SK-N-MC (cell line): ENCODE measurements at regions not wholly inside any gene's neighbourhood (a gene's known extent, or its start where the extent isn't known, plus 50 kb on each side); places are given as distances from the start of the nearest gene placed in this dataset.

ENCODE experiments used
- DNase-seq: peaks from one replicate; pipeline ENCODE4 v3.0.0-alpha.2; 2011; ENCODE audit warnings: low read depth, low spot score
- H3K27ac ChIP-seq: fragments of 200-600 bp; sonication (generic); 2 replicates; pipeline ENCODE4 v1.5.1; 2016; ENCODE audit warnings: mixed run types
- H3K36me3 ChIP-seq: fragments of 200-600 bp; sonication (generic); 2 replicates; pipeline ENCODE4 v1.6.1; 2017; ENCODE audit warnings: antibody characterized with exemption, low read length, mixed read lengths; ENCODE audit not compliant: insufficient read depth
- H3K4me3 ChIP-seq: fragments of 200-600 bp; sonication (generic); 2 replicates; pipeline ENCODE4 v1.5.1; 2016
- H3K9ac ChIP-seq: fragments of 200-600 bp; sonication (generic); 2 replicates; pipeline ENCODE4 v1.8.0; 2017; ENCODE audit warnings: mixed run types, mixed read lengths; ENCODE audit not compliant: insufficient read length
- H3K9me3 ChIP-seq: fragments of 200-600 bp; sonication (generic); 2 replicates; pipeline ENCODE4 v1.6.1; 2017; ENCODE audit warnings: low read depth, mild to moderate bottlenecking, antibody characterized with exemption, low read length, moderate library complexity, mixed read lengths
- EZH2 ChIP-seq: fragments of 200-600 bp; sonication (generic); IDR thresholded peaks from one replicate; pipeline ENCODE4 v1.6.1; 2017; ENCODE audit warnings: antibody characterized with exemption
- FOXP2 ChIP-seq: optimal IDR thresholded peaks from 2 replicates; pipeline ENCODE3; 2011; ENCODE audit warnings: mild to moderate bottlenecking, moderate library complexity; ENCODE audit not compliant: insufficient read depth; ENCODE audit errors: extremely low read length, control extremely low read depth
- POLR2AphosphoS5 ChIP-seq: IDR thresholded peaks from 2 replicates; pipeline ENCODE4 v1.6.1; 2012; ENCODE audit warnings: mild to moderate bottlenecking, low read depth, low read length, borderline replicate concordance

GRCh38 chr1:65066419-65066765 lies 81.6 kb upstream of the AK4 start:
- H3K27ac ChIP-seq = peak overlapping the region; percentile 81
- no peaks in the 10 kb centered on the region; the same call in 1 of the 2 replicates for H3K36me3 ChIP-seq
- peak overlapping the region; percentile 81 for H3K9ac ChIP-seq
- no peak for DNase-seq
- no peaks in the 10 kb centered on the region for H3K9me3 ChIP-seq
- peak overlapping the region; percentile 89 for H3K4me3 ChIP-seq
- no peak for TF ChIP-seq EZH2
- TF ChIP-seq FOXP2 = no peak
- TF ChIP-seq POLR2AphosphoS5 = no peak

- Histone ChIP-seq H3K4me3 (peak overlapping the region; percentile 89), H3K9me3 (no peaks in the 10 kb centered on the region), H3K27ac (peak overlapping the region; percentile 81), H3K36me3 (no peaks in the 10 kb centered on the region; the same call in 1 of the 2 replicates), H3K9ac (peak overlapping the region; percentile 81)
- TF ChIP-seq FOXP2 (peak; percentile 93), POLR2AphosphoS5 (peak; percentile 33; the same call in 1 of the 2 replicates), EZH2 (no peak)
- DNase-seq = no peak
Measured at GRCh38 chr1:65066766-65067490, 81.1 kb upstream of the AK4 start.

GRCh38 chr1:65067491-65068201 lies 80.4 kb upstream of the AK4 start:
- peak; percentile 44 for DNase-seq
- Histone ChIP-seq H3K9ac (peak overlapping the region; percentile 94), H3K27ac (peak overlapping the region; percentile 83), H3K9me3 (no peaks in the 10 kb centered on the region), H3K36me3 (no peaks in the 10 kb centered on the region; the same call in 1 of the 2 replicates), H3K4me3 (peak overlapping the region; percentile 89)
- no peak for TF ChIP-seq FOXP2
- peak; percentile 83 for TF ChIP-seq POLR2AphosphoS5
- no peak for TF ChIP-seq EZH2

- Histone ChIP-seq H3K27ac (peak overlapping the region; percentile 83), H3K36me3 (no peaks in the 10 kb centered on the region; the same call in 1 of the 2 replicates), H3K9ac (peak overlapping the region; percentile 94), H3K9me3 (no peaks in the 10 kb centered on the region), H3K4me3 (peak overlapping the region; percentile 89)
- no peak for TF ChIP-seq FOXP2
- TF ChIP-seq EZH2 = no peak
- TF ChIP-seq POLR2AphosphoS5 = no peak
- DNase-seq = no peak
Measured at GRCh38 chr1:65068202-65069010, 79.6 kb upstream of the AK4 start.

GRCh38 chr1:65069011-65069565 lies 78.9 kb upstream of the AK4 start:
- H3K4me3 ChIP-seq = peak overlapping the region; percentile 89
- DNase-seq = no peak
- TF ChIP-seq EZH2 = no peak
- no peak for TF ChIP-seq FOXP2
- TF ChIP-seq POLR2AphosphoS5 = no peak
- peak overlapping the region; percentile 83 for H3K27ac ChIP-seq
- H3K9ac ChIP-seq = peak overlapping the region; percentile 94
- H3K9me3 ChIP-seq = no peaks in the 10 kb centered on the region
- no peaks in the 10 kb centered on the region; the same call in 1 of the 2 replicates for H3K36me3 ChIP-seq

GRCh38 chr1:65072845-65073244 lies 75.2 kb upstream of the AK4 start:
- H3K27ac ChIP-seq = no peak overlapping the region
- no peak overlapping the region for H3K4me3 ChIP-seq
- no peaks in the 10 kb centered on the region for H3K36me3 ChIP-seq
- no peak for DNase-seq
- no peak overlapping the region for H3K9ac ChIP-seq
- H3K9me3 ChIP-seq = no peaks in the 10 kb centered on the region
- TF ChIP-seq POLR2AphosphoS5 (no peak), EZH2 (no peak), FOXP2 (no peak)

- Histone ChIP-seq H3K4me3 (no peak overlapping the region), H3K9ac (no peak overlapping the region), H3K27ac (0 out of 2 replicates have a peak overlapping the region, but pooled peaks have one; percentile 49), H3K9me3 (no peaks in the 10 kb centered on the region), H3K36me3 (no peaks in the 10 kb centered on the region)
- TF ChIP-seq POLR2AphosphoS5 = no peak
- no peak for TF ChIP-seq EZH2
- TF ChIP-seq FOXP2 = no peak
- DNase-seq = peak; percentile 80
Measured at GRCh38 chr1:65075123-65075976, 72.7 kb upstream of the AK4 start.
